ENCODE measurements at regions not wholly inside any gene's neighbourhood (a gene's known extent, or its start where the extent isn't known, plus 50 kb on each side); places are given as distances from the start of the nearest gene placed in this dataset.

- TF ChIP-seq CTCF (IDR thresholded peaks at IDR 0.05) (peak; percentile 59), EZH2 (IDR thresholded peaks at IDR 0.05) (no peak)
Measured at GRCh38 chr1:227449051-227449450, 114.3 kb upstream of the ZNF678 start.

Data from neural progenitor cell (in vitro differentiated cells).